ENCODE measurements at regions not wholly inside any gene's neighbourhood (a gene's known extent, or its start where the extent isn't known, plus 50 kb on each side); places are given as distances from the start of the nearest gene placed in this dataset.

- TF ChIP-seq EZH2phosphoT487 (IDR thresholded peaks at IDR 0.05; ENCODE audit: unreplicated experiment): no peak
- TF ChIP-seq EZH2 (IDR thresholded peaks at IDR 0.05; ENCODE audit: low read depth, unreplicated experiment): no peak
- TF ChIP-seq CTCF (conservative IDR thresholded peaks at IDR 0.05; ENCODE audit: low read depth in 2 of 2): no peak
- no peak for TF ChIP-seq POLR2AphosphoS5 (IDR thresholded peaks at IDR 0.05; ENCODE audit: low read depth)
- TF ChIP-seq ETS1 (IDR thresholded peaks at IDR 0.05): no peak
- TF ChIP-seq, protein P1, sequence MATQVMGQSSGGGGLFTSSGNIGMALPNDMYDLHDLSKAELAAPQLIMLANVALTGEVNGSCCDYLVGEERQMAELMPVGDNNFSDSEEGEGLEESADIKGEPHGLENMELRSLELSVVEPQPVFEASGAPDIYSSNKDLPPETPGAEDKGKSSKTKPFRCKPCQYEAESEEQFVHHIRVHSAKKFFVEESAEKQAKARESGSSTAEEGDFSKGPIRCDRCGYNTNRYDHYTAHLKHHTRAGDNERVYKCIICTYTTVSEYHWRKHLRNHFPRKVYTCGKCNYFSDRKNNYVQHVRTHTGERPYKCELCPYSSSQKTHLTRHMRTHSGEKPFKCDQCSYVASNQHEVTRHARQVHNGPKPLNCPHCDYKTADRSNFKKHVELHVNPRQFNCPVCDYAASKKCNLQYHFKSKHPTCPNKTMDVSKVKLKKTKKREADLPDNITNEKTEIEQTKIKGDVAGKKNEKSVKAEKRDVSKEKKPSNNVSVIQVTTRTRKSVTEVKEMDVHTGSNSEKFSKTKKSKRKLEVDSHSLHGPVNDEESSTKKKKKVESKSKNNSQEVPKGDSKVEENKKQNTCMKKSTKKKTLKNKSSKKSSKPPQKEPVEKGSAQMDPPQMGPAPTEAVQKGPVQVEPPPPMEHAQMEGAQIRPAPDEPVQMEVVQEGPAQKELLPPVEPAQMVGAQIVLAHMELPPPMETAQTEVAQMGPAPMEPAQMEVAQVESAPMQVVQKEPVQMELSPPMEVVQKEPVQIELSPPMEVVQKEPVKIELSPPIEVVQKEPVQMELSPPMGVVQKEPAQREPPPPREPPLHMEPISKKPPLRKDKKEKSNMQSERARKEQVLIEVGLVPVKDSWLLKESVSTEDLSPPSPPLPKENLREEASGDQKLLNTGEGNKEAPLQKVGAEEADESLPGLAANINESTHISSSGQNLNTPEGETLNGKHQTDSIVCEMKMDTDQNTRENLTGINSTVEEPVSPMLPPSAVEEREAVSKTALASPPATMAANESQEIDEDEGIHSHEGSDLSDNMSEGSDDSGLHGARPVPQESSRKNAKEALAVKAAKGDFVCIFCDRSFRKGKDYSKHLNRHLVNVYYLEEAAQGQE (IDR thresholded peaks at IDR 0.05; ENCODE audit: unreplicated experiment): no peak
Measured at GRCh38 chr6:106761160-106761559, 131.8 kb downstream of the QRSL1 start.

Data from GM23338 (cell line).